Mucosa of gallbladder (tissue), 1 donor: ENCODE measurements at regions not wholly inside any gene's neighbourhood (a gene's known extent, or its start where the extent isn't known, plus 50 kb on each side); places are given as distances from the start of the nearest gene placed in this dataset.

Source experiments
- DNase-seq: peaks from one replicate; pipeline ENCODE4 v3.0.0-alpha.2; 2020; ENCODE audit warnings: low spot score
- donor health status: DM: no; HTN: no; CAD: no.

GRCh38 chr7:63008366-63008765 lies 990.3 kb upstream of the ZNF722 start:
- DNase-seq, result no peak

- DNase-seq, result no peak
Observed at GRCh38 chr7:63009771-63010170, 988.9 kb upstream of the ZNF722 start.

GRCh38 chr7:63012633-63013183 lies 985.9 kb upstream of the ZNF722 start:
- no peak for DNase-seq

- no peak for DNase-seq
Observed at GRCh38 chr7:63014792-63015191, 983.9 kb upstream of the ZNF722 start.

GRCh38 chr7:63023182-63023787 lies 975.4 kb upstream of the ZNF722 start:
- no peak for DNase-seq

GRCh38 chr7:63024446-63024845 lies 974.2 kb upstream of the ZNF722 start:
- no peak for DNase-seq

DNA sequence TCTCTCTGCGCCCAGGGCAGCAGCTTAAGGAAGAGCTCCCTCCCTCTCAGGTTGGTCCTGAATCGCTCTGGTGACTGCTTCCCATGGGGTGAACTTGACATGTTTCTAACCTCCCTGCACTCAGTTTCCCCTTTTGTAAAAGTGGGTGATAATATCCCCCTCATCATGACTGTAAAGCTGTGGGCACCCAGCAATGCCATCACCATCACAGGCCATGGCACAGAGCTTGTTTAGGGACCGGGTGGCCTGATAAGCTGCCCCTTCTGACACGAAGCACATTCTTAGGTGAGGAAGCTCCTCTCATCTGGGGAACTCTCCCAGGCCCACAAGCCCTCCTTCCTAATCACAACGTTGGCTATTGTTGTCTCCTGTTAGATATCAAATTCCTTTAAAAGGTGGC lies 972.8 kb upstream of the ZNF722 start:
- no peak for DNase-seq

GRCh38 chr7:63027075-63027474 lies 971.6 kb upstream of the ZNF722 start:
- DNase-seq, result no peak

- DNase-seq, result no peak
Observed at GRCh38 chr7:63028376-63029206, 970.1 kb upstream of the ZNF722 start.

DNA sequence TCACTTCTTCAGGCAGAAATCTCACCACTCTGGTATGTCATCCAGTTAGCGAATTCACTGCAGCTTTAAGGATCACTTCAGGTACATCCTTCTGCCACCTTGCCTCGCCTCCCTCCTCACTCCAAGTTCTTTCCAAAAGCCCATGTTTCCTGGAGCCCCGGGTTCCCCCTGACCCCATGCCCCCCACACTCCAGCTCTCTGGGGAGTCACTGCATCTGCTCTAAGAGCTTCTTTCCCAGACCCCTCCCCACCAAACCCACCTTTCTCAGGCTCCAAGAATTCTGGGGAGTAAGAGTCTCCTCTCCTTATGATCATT lies 969.5 kb upstream of the ZNF722 start:
- no peak for DNase-seq

- DNase-seq, result no peak
Observed at GRCh38 chr7:63030061-63030460, 968.6 kb upstream of the ZNF722 start.

GRCh38 chr7:63031838-63032436 lies 966.7 kb upstream of the ZNF722 start:
- no peak for DNase-seq

DNA sequence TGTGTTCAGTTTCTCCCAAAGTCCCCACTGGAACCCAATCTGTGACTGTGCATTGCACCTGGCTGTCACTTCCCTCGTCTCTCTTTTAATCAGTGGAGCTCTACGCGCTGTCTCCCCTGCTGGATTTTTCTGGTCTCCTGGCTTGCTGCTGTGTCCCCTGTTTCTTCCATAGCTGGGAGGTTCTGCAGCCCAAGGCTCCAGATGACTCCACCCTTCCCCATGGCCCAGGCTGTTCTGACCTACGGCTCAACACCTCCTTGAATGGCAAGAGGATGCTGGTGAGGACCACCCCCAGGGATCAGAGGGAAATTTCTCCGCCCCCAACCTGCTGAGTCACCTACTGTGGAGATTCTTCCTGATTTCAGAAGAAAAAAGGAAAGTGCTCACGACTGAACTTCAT lies 961.4 kb upstream of the ZNF722 start:
- DNase-seq, result no peak

DNA sequence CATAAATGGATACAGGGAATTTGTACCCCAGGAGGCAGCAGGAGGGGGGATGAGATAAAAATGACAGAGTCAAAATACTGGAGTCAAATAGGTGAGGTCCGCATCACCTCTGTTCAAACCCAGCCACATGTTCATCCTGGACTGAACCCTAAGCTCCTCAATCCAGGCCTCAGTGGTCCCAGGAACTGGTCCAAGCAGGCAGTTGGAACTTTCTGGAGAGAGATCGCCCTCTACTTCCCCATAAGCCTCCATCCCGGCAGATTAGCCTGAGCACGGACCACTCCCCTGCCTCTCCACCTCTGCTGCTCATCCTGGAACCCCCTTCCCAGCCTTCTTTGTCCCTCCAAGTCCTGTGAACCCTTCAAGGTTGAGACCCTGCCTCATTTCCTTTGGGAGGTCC lies 959.7 kb upstream of the ZNF722 start:
- DNase-seq, result no peak

GRCh38 chr7:63039882-63040281 lies 958.8 kb upstream of the ZNF722 start:
- no peak for DNase-seq

DNA sequence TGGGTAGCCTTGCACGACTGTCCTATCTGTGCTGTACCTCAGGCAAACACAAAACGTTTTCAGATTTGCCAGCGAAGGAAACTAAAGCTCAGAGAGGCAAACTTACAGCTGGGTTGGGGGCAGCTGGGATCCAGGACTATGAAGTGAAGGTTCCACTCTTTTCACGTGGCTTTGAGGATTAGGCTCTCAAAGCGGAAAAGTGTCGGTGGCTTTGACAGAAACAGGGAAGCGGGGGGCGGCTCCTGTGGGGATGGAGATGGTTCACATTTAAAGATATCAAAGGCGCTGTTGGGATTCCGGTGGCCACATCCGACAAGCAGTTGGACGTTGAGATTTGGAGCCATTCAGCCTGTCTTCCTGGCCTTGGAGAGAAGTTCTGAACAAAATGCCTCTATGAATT lies 958.3 kb upstream of the ZNF722 start:
- no peak for DNase-seq

- no peak for DNase-seq
Observed at GRCh38 chr7:63040966-63041610, 957.6 kb upstream of the ZNF722 start.

- DNase-seq, result no peak
Observed at GRCh38 chr7:63041786-63042185, 956.9 kb upstream of the ZNF722 start.

GRCh38 chr7:63042730-63043511 lies 955.7 kb upstream of the ZNF722 start:
- no peak for DNase-seq

DNA sequence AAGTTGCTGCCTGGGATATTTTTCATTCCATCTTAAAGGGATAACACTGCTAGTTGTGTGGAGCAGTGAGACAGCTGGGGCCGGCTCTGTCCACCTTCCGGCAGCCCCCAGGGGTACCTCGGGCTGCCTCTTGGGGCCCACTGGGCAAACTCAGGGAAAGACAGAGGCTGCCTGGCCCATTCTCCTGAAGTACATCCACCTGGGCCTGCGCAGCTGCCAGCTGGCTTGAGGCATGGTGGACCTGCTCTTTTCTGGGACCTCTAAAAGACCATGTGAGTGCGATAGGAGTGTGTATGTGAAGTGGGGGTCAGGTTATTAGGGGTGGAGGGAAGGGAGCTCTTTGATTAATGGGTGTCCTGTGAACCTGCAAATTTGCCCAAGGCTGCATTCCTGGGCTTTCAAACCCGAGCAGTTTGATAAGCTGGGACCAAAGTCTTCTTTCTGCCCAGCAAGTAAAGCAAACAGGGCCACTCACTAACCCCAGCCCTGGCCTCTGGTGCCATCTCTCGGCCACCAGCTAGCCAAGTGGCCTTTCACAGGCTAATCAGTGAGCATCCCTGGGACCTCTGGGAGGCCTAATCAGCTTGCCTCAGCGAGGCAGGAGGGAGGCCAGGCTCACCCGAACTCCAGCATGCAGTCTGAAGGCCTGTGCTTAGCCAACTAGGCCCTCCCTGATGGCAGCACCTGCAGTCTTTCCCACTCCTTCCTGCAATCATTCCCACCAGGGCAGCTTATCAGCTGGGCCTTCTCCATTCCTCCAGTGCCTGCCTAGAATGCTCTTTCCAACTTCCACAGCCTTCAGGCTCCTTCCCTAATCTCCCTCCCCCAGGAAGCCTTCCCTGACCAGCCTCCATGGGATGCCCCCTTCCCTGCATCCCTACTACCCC lies 954.7 kb upstream of the ZNF722 start:
- DNase-seq, result no peak

DNA sequence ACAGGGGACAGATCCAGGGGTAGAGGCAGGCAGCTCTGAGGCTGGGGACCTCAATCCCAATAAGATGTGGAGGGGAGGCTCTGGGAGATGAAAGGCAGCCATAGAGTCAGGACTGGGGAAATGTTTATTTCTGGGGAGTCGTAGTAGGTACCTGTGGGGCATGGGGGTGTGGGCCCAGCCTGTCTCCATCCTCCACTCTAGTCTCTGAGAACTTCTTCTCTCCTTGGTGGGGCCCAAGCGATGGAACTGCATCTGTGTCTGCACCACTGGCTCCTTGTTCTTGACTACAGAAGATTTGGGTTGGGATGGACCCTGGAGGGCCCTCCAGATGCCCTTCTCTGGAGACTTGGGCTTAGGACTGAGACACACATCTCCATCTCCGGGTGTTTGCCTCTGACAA lies 953.9 kb upstream of the ZNF722 start:
- DNase-seq, result no peak
